Activated B cell treated with CpG ODN at 0.5 μM for 24 hours (primary cell): ENCODE measurements at regions not wholly inside any gene's neighbourhood (a gene's known extent, or its start where the extent isn't known, plus 50 kb on each side); places are given as distances from the start of the nearest gene placed in this dataset.
"Not testable (repeated sequence)": the region's sequence is repeated elsewhere in the genome, so short reads cannot be mapped to it uniquely, and the experiment has no call there.

Experiments
- ATAC-seq: fragments of 200-7000 bp; cut with Tn5 transposase; one replicate; pipeline ENCODE4 v1.10.0; 2021; ENCODE audit warnings: low read depth, mild to moderate bottlenecking, moderate library complexity
- CTCF ChIA-PET: fragments of 350-600 bp; sonication (Branson Sonifier 250); formaldehyde crosslinking; loops from one replicate; lab custom pipeline; 2021; ENCODE audit warnings: antibody characterized with exemption; lab: Charles Lee
- POLR2A ChIA-PET: fragments of 350-600 bp; sonication (Branson Sonifier 250); formaldehyde crosslinking; loops from one replicate; lab custom pipeline; 2021; ENCODE audit warnings: antibody characterized with exemption; lab: Charles Lee
- DNase-seq: peaks from one replicate; pipeline ENCODE4 v3.0.0; 2022
- H3K27ac Mint-ChIP-seq: one replicate; pipeline ENCODE4 v1.8.0; 2020; ENCODE audit warnings: mixed read lengths
- H3K27me3 Mint-ChIP-seq: one replicate; pipeline ENCODE4 v1.8.0; 2021; ENCODE audit warnings: mixed read lengths
- H3K36me3 Mint-ChIP-seq: one replicate; pipeline ENCODE4 v1.8.0; 2021; ENCODE audit warnings: low read depth, mixed read lengths
- H3K4me1 Mint-ChIP-seq: one replicate; pipeline ENCODE4 v1.8.0; 2021; ENCODE audit warnings: mixed read lengths
- H3K4me3 Mint-ChIP-seq: one replicate; pipeline ENCODE4 v1.8.0; 2020; ENCODE audit warnings: mild to moderate bottlenecking, mixed read lengths
- H3K9me3 Mint-ChIP-seq: one replicate; pipeline ENCODE4 v1.8.0; 2020; ENCODE audit warnings: mixed read lengths
- intact Hi-C: fragments of 100-400 bp; cut with micrococcal nuclease; formaldehyde crosslinking; loops from one replicate; pipeline ENCODE4 v1.15.1; 2024
- TF ChIP-seq, protein P1 (sequence below): fragments of 200-600 bp; IDR thresholded peaks from one replicate; pipeline ENCODE4 v1.8.0; 2022; ENCODE audit warnings: antibody characterized with exemption, mild to moderate bottlenecking

- no peak overlapping the region for H3K27ac Mint-ChIP-seq
- H3K4me1 Mint-ChIP-seq: no peaks in the 10 kb centered on the region
- H3K9me3 Mint-ChIP-seq: peaks cover 5% of the 10 kb centered on the region
- CTCF ChIA-PET: no interaction called here
- H3K27me3 Mint-ChIP-seq: no peaks in the 10 kb centered on the region
- DNase-seq (no peak), ATAC-seq (no peak)
- H3K36me3 Mint-ChIP-seq: no peaks in the 10 kb centered on the region
- POLR2A ChIA-PET: no interaction called here
- TF ChIP-seq, protein P1, sequence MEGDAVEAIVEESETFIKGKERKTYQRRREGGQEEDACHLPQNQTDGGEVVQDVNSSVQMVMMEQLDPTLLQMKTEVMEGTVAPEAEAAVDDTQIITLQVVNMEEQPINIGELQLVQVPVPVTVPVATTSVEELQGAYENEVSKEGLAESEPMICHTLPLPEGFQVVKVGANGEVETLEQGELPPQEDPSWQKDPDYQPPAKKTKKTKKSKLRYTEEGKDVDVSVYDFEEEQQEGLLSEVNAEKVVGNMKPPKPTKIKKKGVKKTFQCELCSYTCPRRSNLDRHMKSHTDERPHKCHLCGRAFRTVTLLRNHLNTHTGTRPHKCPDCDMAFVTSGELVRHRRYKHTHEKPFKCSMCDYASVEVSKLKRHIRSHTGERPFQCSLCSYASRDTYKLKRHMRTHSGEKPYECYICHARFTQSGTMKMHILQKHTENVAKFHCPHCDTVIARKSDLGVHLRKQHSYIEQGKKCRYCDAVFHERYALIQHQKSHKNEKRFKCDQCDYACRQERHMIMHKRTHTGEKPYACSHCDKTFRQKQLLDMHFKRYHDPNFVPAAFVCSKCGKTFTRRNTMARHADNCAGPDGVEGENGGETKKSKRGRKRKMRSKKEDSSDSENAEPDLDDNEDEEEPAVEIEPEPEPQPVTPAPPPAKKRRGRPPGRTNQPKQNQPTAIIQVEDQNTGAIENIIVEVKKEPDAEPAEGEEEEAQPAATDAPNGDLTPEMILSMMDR: no peak
- no peak overlapping the region for H3K4me3 Mint-ChIP-seq
- intact Hi-C loops: no loop called here
Measured at GRCh38 chr15:96200357-96200967, 130.0 kb upstream of the NR2F2 start.

DNA sequence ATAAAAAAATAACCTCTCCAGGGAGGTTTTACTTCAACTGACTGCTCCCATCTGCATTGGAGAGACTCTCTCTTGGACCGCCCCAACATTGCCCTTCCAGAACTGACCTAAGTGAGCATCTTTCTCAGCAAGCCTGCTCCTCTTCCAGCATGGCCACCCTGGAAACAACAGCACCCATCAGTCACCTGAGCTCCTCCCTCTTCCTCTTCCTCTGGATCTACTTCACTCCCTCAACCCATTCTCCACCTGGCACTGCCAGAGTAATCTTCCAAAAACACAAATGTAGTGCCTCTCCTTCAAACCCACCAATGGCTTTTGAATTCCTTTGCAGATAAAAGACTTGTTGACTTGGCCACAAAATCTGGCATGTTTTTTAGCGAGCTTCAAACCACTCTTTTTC is 128.8 kb upstream of the NR2F2 start:
- no peaks in the 10 kb centered on the region for H3K36me3 Mint-ChIP-seq
- ChIA-PET CTCF (no interaction called here), POLR2A (no interaction called here)
- H3K4me1 Mint-ChIP-seq: no peaks in the 10 kb centered on the region
- TF ChIP-seq, protein P1: no peak
- intact Hi-C loops: no loop called here
- DNase-seq (no peak), ATAC-seq (no peak)
- H3K9me3 Mint-ChIP-seq: peaks cover 5% of the 10 kb centered on the region
- H3K4me3 Mint-ChIP-seq: no peak overlapping the region
- H3K27ac Mint-ChIP-seq: no peak overlapping the region
- H3K27me3 Mint-ChIP-seq: no peaks in the 10 kb centered on the region

- H3K27ac Mint-ChIP-seq, intact Hi-C loops, POLR2A ChIA-PET, H3K27me3 Mint-ChIP-seq, ATAC-seq, H3K9me3 Mint-ChIP-seq, H3K4me1 Mint-ChIP-seq, DNase-seq, CTCF ChIA-PET, H3K36me3 Mint-ChIP-seq, H3K4me3 Mint-ChIP-seq: not testable (repeated sequence)
Measured at GRCh38 chr15:96205588-96205987, 124.9 kb upstream of the NR2F2 start.

GRCh38 chr15:96207377-96208006 is 123.0 kb upstream of the NR2F2 start:
- no peak overlapping the region for H3K27ac Mint-ChIP-seq
- CTCF ChIA-PET: no interaction called here
- POLR2A ChIA-PET: no interaction called here
- no peaks in the 10 kb centered on the region for H3K4me1 Mint-ChIP-seq
- no peaks in the 10 kb centered on the region for H3K27me3 Mint-ChIP-seq
- no peak for ATAC-seq
- intact Hi-C loops: no loop called here
- H3K36me3 Mint-ChIP-seq: no peaks in the 10 kb centered on the region
- TF ChIP-seq, protein P1: no peak
- H3K9me3 Mint-ChIP-seq: peaks cover 8% of the 10 kb centered on the region
- H3K4me3 Mint-ChIP-seq: no peak overlapping the region
- no peak for DNase-seq

DNA sequence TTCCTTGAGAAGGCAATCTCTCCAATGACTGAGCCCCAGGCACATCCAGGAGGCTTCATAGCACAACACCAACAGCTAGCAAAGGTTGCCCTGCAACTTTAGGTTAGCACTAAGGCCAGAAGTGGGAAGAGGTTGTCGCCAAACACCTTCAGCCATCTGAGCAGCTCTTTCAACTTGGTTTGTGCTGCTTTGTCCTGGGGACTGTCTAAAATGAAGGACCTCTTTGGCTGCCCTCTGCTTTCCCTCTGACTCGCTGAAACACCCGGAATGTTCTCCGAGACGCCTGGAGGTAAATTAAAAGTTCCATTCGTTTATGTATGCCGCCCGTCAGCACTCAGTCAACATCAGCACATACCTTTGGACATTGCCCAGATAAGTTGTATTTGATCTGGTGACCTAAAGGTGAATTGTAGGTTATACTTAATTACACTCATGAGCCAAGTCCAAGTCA is 121.2 kb upstream of the NR2F2 start:
- ChIA-PET POLR2A (no interaction called here), CTCF (no interaction called here)
- intact Hi-C loops: no loop called here
- ATAC-seq: no peak
- H3K27me3 Mint-ChIP-seq: no peaks in the 10 kb centered on the region
- H3K27ac Mint-ChIP-seq: no peak overlapping the region
- TF ChIP-seq, protein P1: no peak
- DNase-seq: no peak
- no peaks in the 10 kb centered on the region for H3K4me1 Mint-ChIP-seq
- H3K4me3 Mint-ChIP-seq: no peak overlapping the region
- H3K36me3 Mint-ChIP-seq: no peaks in the 10 kb centered on the region
- peaks cover 8% of the 10 kb centered on the region for H3K9me3 Mint-ChIP-seq
